Activated B cell treated with CpG ODN at 0.5 μM for 24 hours (primary cell): ENCODE measurements at regions not wholly inside any gene's neighbourhood (a gene's known extent, or its start where the extent isn't known, plus 50 kb on each side); places are given as distances from the start of the nearest gene placed in this dataset.

Source experiments
- ATAC-seq: fragments of 200-7000 bp; cut with Tn5 transposase; one replicate; pipeline ENCODE4 v1.10.0; 2021; ENCODE audit warnings: low read depth, mild to moderate bottlenecking, moderate library complexity
- CTCF ChIA-PET: fragments of 350-600 bp; sonication (Branson Sonifier 250); formaldehyde crosslinking; loops from one replicate; lab custom pipeline; 2021; ENCODE audit warnings: antibody characterized with exemption; lab: Charles Lee
- POLR2A ChIA-PET: fragments of 350-600 bp; sonication (Branson Sonifier 250); formaldehyde crosslinking; loops from one replicate; lab custom pipeline; 2021; ENCODE audit warnings: antibody characterized with exemption; lab: Charles Lee
- DNase-seq: peaks from one replicate; pipeline ENCODE4 v3.0.0; 2022
- H3K27ac Mint-ChIP-seq: one replicate; pipeline ENCODE4 v1.8.0; 2020; ENCODE audit warnings: mixed read lengths
- H3K27me3 Mint-ChIP-seq: one replicate; pipeline ENCODE4 v1.8.0; 2021; ENCODE audit warnings: mixed read lengths
- H3K36me3 Mint-ChIP-seq: one replicate; pipeline ENCODE4 v1.8.0; 2021; ENCODE audit warnings: low read depth, mixed read lengths
- H3K4me1 Mint-ChIP-seq: one replicate; pipeline ENCODE4 v1.8.0; 2021; ENCODE audit warnings: mixed read lengths
- H3K4me3 Mint-ChIP-seq: one replicate; pipeline ENCODE4 v1.8.0; 2020; ENCODE audit warnings: mild to moderate bottlenecking, mixed read lengths
- H3K9me3 Mint-ChIP-seq: one replicate; pipeline ENCODE4 v1.8.0; 2020; ENCODE audit warnings: mixed read lengths
- intact Hi-C: fragments of 100-400 bp; cut with micrococcal nuclease; formaldehyde crosslinking; loops from one replicate; pipeline ENCODE4 v1.15.1; 2024
- TF ChIP-seq, protein P1 (sequence below): fragments of 200-600 bp; IDR thresholded peaks from one replicate; pipeline ENCODE4 v1.8.0; 2022; ENCODE audit warnings: antibody characterized with exemption, mild to moderate bottlenecking

DNA sequence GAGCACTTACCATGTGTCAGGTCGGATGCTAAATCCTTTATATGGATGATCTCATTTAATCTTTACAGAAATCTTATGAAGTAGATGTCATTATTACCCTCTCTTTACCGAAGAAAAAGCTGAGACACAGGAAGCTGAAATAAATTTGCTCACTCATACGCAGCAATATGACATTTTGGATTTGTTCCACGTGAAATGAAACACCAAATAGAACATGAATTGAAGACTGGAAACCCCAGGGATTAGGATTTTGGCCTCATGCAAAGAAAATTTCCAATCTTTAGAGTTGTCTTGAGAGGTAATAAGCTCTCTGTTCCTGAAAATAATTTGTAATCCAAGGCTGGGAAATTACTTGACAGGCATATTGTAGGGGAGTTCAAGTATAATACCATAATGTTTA is 354.4 kb upstream of the CLNK start:
- ChIA-PET POLR2A (no interaction called here), CTCF (no interaction called here)
- ATAC-seq (no peak), DNase-seq (no peak)
- no peak overlapping the region for H3K27ac Mint-ChIP-seq
- TF ChIP-seq, protein P1, sequence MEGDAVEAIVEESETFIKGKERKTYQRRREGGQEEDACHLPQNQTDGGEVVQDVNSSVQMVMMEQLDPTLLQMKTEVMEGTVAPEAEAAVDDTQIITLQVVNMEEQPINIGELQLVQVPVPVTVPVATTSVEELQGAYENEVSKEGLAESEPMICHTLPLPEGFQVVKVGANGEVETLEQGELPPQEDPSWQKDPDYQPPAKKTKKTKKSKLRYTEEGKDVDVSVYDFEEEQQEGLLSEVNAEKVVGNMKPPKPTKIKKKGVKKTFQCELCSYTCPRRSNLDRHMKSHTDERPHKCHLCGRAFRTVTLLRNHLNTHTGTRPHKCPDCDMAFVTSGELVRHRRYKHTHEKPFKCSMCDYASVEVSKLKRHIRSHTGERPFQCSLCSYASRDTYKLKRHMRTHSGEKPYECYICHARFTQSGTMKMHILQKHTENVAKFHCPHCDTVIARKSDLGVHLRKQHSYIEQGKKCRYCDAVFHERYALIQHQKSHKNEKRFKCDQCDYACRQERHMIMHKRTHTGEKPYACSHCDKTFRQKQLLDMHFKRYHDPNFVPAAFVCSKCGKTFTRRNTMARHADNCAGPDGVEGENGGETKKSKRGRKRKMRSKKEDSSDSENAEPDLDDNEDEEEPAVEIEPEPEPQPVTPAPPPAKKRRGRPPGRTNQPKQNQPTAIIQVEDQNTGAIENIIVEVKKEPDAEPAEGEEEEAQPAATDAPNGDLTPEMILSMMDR = no peak
- H3K9me3 Mint-ChIP-seq = peaks cover 2% of the 10 kb centered on the region
- H3K27me3 Mint-ChIP-seq = no peaks in the 10 kb centered on the region
- H3K36me3 Mint-ChIP-seq = no peaks in the 10 kb centered on the region
- no peak overlapping the region for H3K4me3 Mint-ChIP-seq
- intact Hi-C loops = no loop called here
- peaks cover 45% of the 10 kb centered on the region for H3K4me1 Mint-ChIP-seq

DNA sequence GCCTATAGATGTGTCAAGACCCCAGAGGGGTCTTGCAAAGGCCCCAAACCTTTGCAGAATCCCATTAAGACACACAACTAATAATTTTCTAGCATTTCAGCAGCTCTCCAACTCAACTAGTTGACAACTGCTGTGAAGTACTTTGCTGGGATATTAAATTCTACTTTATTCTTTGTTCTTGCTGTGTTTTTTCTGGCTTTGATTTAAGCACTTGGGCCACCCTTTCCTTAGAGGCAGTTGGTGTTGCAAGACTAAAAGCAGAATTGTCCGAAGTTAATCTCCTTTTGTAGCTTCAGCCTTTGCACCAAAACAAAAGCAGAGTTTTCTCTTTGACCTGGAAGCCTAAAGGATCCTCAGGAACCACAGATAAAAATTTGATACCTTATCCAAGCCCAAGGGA is 353.1 kb upstream of the CLNK start:
- H3K27me3 Mint-ChIP-seq = no peaks in the 10 kb centered on the region
- no peaks in the 10 kb centered on the region for H3K36me3 Mint-ChIP-seq
- peaks cover 32% of the 10 kb centered on the region for H3K4me1 Mint-ChIP-seq
- ATAC-seq = no peak
- no peak overlapping the region for H3K27ac Mint-ChIP-seq
- no peak for DNase-seq
- TF ChIP-seq, protein P1 = no peak
- ChIA-PET CTCF (no interaction called here), POLR2A (no interaction called here)
- intact Hi-C loops = no loop called here
- no peaks in the 10 kb centered on the region for H3K9me3 Mint-ChIP-seq
- H3K4me3 Mint-ChIP-seq = no peak overlapping the region

DNA sequence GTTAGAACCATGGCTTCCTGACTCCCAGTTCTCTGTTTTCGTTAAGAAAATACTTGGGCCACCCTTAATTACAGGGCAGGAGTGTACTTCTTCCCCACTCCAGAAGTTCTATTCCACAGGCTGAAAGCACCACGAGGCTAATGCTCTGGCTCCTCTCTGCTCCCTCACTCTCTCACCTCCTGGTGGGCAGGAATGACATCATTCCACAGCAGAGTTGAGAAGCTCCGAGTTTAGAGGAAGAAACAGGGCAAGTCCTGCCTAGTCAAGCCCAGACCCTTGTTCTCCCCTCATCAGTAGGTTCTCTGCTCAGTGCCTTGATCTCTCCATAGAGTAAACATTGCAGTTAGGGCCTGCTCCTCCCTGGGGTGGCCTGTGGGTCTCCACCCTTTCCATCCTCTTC is 343.8 kb upstream of the CLNK start:
- H3K27ac Mint-ChIP-seq = no peak overlapping the region
- POLR2A ChIA-PET = no interaction called here
- DNase-seq = no peak
- intact Hi-C loops = no loop called here
- H3K4me3 Mint-ChIP-seq = no peak overlapping the region
- ATAC-seq = no peak
- peaks cover 12% of the 10 kb centered on the region for H3K9me3 Mint-ChIP-seq
- H3K36me3 Mint-ChIP-seq = peaks cover 4% of the 10 kb centered on the region
- TF ChIP-seq, protein P1 = no peak
- no peaks in the 10 kb centered on the region for H3K27me3 Mint-ChIP-seq
- CTCF ChIA-PET = no interaction called here
- peaks cover 6% of the 10 kb centered on the region for H3K4me1 Mint-ChIP-seq

DNA sequence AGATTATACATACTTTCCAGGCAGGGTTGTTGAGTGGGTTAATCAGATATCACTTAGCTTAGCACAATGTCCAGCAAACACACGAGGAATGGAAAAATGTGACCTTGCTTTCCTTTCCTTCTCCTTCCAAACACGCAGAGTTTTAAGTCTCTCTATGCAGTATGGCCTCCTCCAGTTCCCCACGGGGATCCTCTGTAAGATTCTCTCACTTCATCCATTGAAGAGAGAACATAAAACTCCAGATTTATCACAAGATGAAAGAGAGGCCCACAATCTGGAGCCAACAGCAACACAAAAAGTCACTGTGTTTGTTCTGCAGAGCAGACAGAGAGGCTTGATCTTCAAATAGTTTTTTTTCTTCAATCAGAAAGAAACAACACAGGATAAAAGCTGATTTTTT is 336.8 kb upstream of the CLNK start:
- H3K4me1 Mint-ChIP-seq = no peaks in the 10 kb centered on the region
- H3K9me3 Mint-ChIP-seq = no peaks in the 10 kb centered on the region
- no peaks in the 10 kb centered on the region for H3K36me3 Mint-ChIP-seq
- H3K27me3 Mint-ChIP-seq = no peaks in the 10 kb centered on the region
- H3K4me3 Mint-ChIP-seq = no peak overlapping the region
- TF ChIP-seq, protein P1 = no peak
- DNase-seq (no peak), ATAC-seq (no peak)
- intact Hi-C loops = no loop called here
- ChIA-PET POLR2A (no interaction called here), CTCF (interaction anchor here (1.3 kb wide), 1 partner anchor 13 kb away, joined by 3 read pairs; no protein-coding TSS in a partner anchor)
- H3K27ac Mint-ChIP-seq = no peak overlapping the region

DNA sequence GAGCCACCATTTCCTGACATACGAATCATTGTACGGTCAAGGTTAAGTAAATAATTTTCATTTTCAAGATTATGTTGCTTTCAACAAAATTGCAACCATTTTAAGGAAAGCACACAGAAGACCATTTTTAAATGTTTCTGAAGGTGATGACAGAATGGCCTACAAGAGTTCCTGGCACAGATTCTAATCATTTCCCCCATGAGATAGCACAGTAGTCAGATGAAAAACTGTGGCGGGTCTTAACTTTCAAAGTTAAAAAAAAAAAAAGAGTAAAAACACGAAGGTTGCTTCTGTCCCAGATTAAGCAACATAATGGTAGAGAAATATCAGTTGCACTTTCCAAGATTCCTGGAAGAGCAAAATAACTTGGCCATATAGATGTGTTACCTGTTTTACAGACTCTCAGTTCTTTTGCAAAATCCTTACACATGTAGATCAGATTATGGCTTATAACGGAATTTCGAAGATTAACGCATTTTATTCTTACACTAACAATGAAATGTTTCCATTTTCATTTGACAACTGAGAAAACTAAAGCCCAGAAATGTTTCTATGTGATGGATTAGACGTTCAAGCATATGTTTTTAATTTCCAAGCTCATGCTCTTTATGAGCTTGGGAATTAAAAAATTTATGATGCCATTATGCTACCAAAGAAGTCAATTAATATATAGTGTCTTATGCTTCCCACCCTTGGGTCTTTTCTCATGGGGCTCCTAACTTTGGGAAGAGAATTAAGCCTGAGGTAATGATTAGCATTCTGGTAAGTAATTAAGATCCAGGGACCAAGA is 335.1 kb upstream of the CLNK start:
- ChIA-PET POLR2A (no interaction called here), CTCF (no interaction called here)
- ATAC-seq (no peak), DNase-seq (no peak)
- intact Hi-C loops = no loop called here
- no peak overlapping the region for H3K4me3 Mint-ChIP-seq
- H3K4me1 Mint-ChIP-seq = peaks cover under 1% of the 10 kb centered on the region
- TF ChIP-seq, protein P1 = no peak
- H3K27ac Mint-ChIP-seq = no peak overlapping the region
- H3K27me3 Mint-ChIP-seq = no peaks in the 10 kb centered on the region
- H3K9me3 Mint-ChIP-seq = no peaks in the 10 kb centered on the region
- no peaks in the 10 kb centered on the region for H3K36me3 Mint-ChIP-seq
